ENCODE measurements at regions not wholly inside any gene's neighbourhood (a gene's known extent, or its start where the extent isn't known, plus 50 kb on each side); places are given as distances from the start of the nearest gene placed in this dataset.
A peak's percentile ranks its signal among the peaks of the same experiment; 100 is the strongest.

DNA sequence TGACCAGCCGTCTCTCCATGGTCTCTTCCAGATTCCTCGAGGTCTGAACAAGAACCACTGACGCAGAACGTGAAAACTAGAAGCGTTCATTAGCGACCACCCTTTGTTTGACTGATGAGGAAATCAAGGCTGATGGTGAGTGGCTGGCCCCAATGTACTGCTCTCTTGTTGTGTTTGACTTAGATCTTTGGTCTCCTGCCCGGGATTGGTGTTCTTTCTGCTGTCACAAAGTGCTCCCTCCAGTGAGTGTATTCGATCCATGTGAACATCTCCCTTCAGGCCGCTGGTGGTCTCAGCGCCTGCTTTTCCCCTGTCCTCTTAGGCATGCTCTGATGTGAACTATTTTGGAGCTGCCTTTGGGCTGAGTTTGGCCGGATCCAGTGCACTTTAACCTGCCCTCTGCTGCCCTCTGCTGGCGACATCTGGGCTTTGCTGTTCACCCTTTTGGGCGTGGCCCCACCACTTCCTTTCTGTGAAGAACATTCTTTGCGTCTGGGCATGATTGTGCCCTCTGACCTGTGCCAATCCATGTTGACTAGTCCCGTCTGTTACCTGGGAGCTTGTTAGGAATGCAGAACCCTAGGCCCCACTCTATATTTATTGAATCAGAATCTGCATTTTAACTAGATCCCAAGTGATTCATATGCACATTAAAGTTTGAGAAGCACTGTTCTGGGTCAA is 279.1 kb downstream of the TTC6 start:
- Histone ChIP-seq H3K27ac (ENCODE audit: low read depth in 1 of 2, low read length in 2 of 2) (no peak overlapping the region), H2AFZ (ENCODE audit: insufficient read depth, low read depth, low read length, poor library complexity, severe bottlenecking) (no peak overlapping the region), H3K4me1 (ENCODE audit: control insufficient read depth in 1 of 2, insufficient read depth in 2 of 2, low read length in 2 of 2) (no peaks in the 10 kb centered on the region), H4K20me1 (ENCODE audit: insufficient read depth, low read length) (no peaks in the 10 kb centered on the region), H3K9me3 (replicated peaks in 1 of 2; ENCODE audit: control insufficient read depth in 1 of 2, insufficient read depth in 1 of 2, low read length in 2 of 2) (no peaks in the 10 kb centered on the region), H3K4me3 (replicated peaks in 1 of 3; ENCODE audit: low read depth in 2 of 3, low read length in 3 of 3) (no peak overlapping the region), H3K4me2 (replicated peaks; ENCODE audit: extremely low read depth, low read length, poor library complexity, severe bottlenecking) (no peak overlapping the region), H3K79me2 (ENCODE audit: insufficient read depth, low read length) (no peaks in the 10 kb centered on the region), H3K27me3 (ENCODE audit: control insufficient read depth in 2 of 2, insufficient read depth in 2 of 2, low read length in 2 of 2) (no peaks in the 10 kb centered on the region), H3K9ac (ENCODE audit: insufficient read depth, low read length, poor library complexity, severe bottlenecking) (no peak overlapping the region), H3K36me3 (replicated peaks in 1 of 2; ENCODE audit: control insufficient read depth in 1 of 2, insufficient read depth in 2 of 2, low read length in 2 of 2) (no peaks in the 10 kb centered on the region)
- no peak overlapping the region for H3K4me3 Mint-ChIP-seq
- peaks cover 4 to 6% (median 4%) of the 10 kb centered on the region in 3 donors for H3K27me3 Mint-ChIP-seq (ENCODE audit: low read depth in 3 of 3)
- WGBS (ENCODE audit: insufficient coverage), result 53% methylated on average over 14 of the region's 15 CpGs
- DNase-seq, result peak; percentile 23 to 33 (median 27)
- H3K4me1 Mint-ChIP-seq, result peaks cover 5% of the 10 kb centered on the region
- peaks cover 0 to 3% (median 0%) of the 10 kb centered on the region in 7 donors for H3K9me3 Mint-ChIP-seq
- TF ChIP-seq, protein P1, sequence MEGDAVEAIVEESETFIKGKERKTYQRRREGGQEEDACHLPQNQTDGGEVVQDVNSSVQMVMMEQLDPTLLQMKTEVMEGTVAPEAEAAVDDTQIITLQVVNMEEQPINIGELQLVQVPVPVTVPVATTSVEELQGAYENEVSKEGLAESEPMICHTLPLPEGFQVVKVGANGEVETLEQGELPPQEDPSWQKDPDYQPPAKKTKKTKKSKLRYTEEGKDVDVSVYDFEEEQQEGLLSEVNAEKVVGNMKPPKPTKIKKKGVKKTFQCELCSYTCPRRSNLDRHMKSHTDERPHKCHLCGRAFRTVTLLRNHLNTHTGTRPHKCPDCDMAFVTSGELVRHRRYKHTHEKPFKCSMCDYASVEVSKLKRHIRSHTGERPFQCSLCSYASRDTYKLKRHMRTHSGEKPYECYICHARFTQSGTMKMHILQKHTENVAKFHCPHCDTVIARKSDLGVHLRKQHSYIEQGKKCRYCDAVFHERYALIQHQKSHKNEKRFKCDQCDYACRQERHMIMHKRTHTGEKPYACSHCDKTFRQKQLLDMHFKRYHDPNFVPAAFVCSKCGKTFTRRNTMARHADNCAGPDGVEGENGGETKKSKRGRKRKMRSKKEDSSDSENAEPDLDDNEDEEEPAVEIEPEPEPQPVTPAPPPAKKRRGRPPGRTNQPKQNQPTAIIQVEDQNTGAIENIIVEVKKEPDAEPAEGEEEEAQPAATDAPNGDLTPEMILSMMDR (IDR thresholded peaks at IDR 0.05), result peak; percentile 79
- no peaks in the 10 kb centered on the region for H3K36me3 Mint-ChIP-seq
- H3K27ac Mint-ChIP-seq, result peak overlapping the region in 1 of 7 donors; percentile 50
- intact Hi-C loops (cut with micrococcal nuclease), result no loop called here

DNA sequence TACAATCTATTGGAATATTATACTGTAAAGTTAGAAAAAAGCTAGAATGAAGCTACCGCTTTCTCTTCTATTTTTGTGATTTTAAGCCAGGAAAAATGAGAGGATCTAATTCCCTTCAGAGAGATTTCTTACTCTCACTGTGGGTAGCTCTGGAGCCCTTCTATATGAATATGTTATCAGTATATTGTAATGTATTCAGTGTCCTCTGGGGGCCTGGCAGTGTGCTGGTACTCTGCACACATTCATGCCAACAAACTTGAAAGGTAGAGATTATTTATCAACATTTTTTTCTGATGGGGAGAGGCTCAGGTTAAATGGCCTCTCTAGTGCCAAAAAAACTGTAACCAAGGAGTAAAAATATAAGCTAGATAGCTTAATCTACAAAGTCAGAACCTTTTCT is 292.8 kb downstream of the TTC6 start:
- Histone ChIP-seq H3K79me2 (ENCODE audit: insufficient read depth, low read length) (no peaks in the 10 kb centered on the region), H3K36me3 (replicated peaks in 1 of 2; ENCODE audit: control insufficient read depth in 1 of 2, insufficient read depth in 2 of 2, low read length in 2 of 2) (no peaks in the 10 kb centered on the region), H3K4me3 (replicated peaks in 1 of 3; ENCODE audit: low read depth in 2 of 3, low read length in 3 of 3) (no peak overlapping the region), H3K9ac (ENCODE audit: insufficient read depth, low read length, poor library complexity, severe bottlenecking) (no peak overlapping the region), H2AFZ (ENCODE audit: insufficient read depth, low read depth, low read length, poor library complexity, severe bottlenecking) (no peak overlapping the region), H3K4me2 (replicated peaks; ENCODE audit: extremely low read depth, low read length, poor library complexity, severe bottlenecking) (no peak overlapping the region), H3K4me1 (ENCODE audit: control insufficient read depth in 1 of 2, insufficient read depth in 2 of 2, low read length in 2 of 2) (no peaks in the 10 kb centered on the region), H3K27me3 (ENCODE audit: control insufficient read depth in 2 of 2, insufficient read depth in 2 of 2, low read length in 2 of 2) (no peaks in the 10 kb centered on the region), H3K27ac (ENCODE audit: low read depth in 1 of 2, low read length in 2 of 2) (no peak overlapping the region), H4K20me1 (ENCODE audit: insufficient read depth, low read length) (no peaks in the 10 kb centered on the region), H3K9me3 (replicated peaks in 1 of 2; ENCODE audit: control insufficient read depth in 1 of 2, insufficient read depth in 1 of 2, low read length in 2 of 2) (no peaks in the 10 kb centered on the region)
- intact Hi-C loops (cut with micrococcal nuclease), result no loop called here
- Mint-ChIP-seq H3K27ac (no peak overlapping the region), H3K4me1 (no peaks in the 10 kb centered on the region), H3K36me3 (no peaks in the 10 kb centered on the region), H3K4me3 (no peak overlapping the region), H3K9me3 (peaks cover 0 to 5% (median 0%) of the 10 kb centered on the region in 7 donors), H3K27me3 (ENCODE audit: low read depth in 3 of 3) (peaks cover 1 to 2% (median 2%) of the 10 kb centered on the region in 3 donors)
- no peak for DNase-seq
- TF ChIP-seq, protein P1 (IDR thresholded peaks at IDR 0.05), result no peak
- WGBS (ENCODE audit: insufficient coverage), result no CpG with 5 or more reads among the region's 1 CpG

Measured in CD14-positive monocyte (primary cell).